Activated T-helper 2 cell treated with anti-CD3 and anti-CD28 coated beads, Interferon-gamma antibody, Interleukin-2, Interleukin-4, amounts not matched to agents 10 μg/mL and 5 μg/mL and 100 μg/mL, durations not matched to agents 14 hours and 24 hours and 36 hours (primary cell): ENCODE measurements at regions not wholly inside any gene's neighbourhood (a gene's known extent, or its start where the extent isn't known, plus 50 kb on each side); places are given as distances from the start of the nearest gene placed in this dataset.

Source experiments
- DNase-seq: peaks from one replicate; pipeline ENCODE4 v3.0.0; 2021; ENCODE audit warnings: low spot score
- H3K27ac Mint-ChIP-seq: one replicate; pipeline ENCODE4 v1.8.0; 2021; ENCODE audit warnings: mixed read lengths
- H3K27me3 Mint-ChIP-seq: one replicate; pipeline ENCODE4 v1.8.0; 2021; ENCODE audit warnings: low read depth, mixed read lengths
- H3K36me3 Mint-ChIP-seq: one replicate; pipeline ENCODE4 v1.8.0; 2021; ENCODE audit warnings: low read depth, mixed read lengths
- H3K4me1 Mint-ChIP-seq: one replicate; pipeline ENCODE4 v1.8.0; 2021; ENCODE audit warnings: low read depth, mixed read lengths
- H3K4me3 Mint-ChIP-seq: one replicate; pipeline ENCODE4 v1.8.0; 2021; ENCODE audit warnings: low read depth, mild to moderate bottlenecking, moderate library complexity, mixed read lengths
- H3K9me3 Mint-ChIP-seq: one replicate; pipeline ENCODE4 v1.8.0; 2021; ENCODE audit warnings: mixed read lengths
- intact Hi-C: fragments of 100-400 bp; cut with micrococcal nuclease; formaldehyde crosslinking; loops from one replicate; pipeline ENCODE4 v1.15.1; 2023

DNA sequence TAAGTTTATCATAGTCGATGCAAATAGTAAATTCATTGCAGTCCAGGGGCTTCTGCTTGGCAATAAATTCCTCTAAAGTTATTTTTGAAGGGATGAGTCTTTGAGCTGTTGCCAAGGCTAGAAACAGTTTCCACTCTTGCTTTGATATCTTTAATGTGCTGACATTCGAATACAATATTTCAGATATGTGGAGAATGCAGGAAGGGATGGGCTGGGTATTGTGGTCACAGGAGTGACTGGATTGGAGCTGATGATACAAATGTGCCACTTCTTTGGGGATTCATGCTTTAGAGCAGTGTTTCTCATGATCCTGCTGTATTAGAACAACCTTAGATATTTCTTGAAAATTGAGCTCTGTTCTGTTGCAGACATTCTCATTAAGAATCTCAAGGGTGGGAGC, 139.0 kb downstream of the PRDM13 start:
- DNase-seq = no peak
- Mint-ChIP-seq H3K4me1 (no peaks in the 10 kb centered on the region), H3K9me3 (no peaks in the 10 kb centered on the region), H3K27ac (no peak overlapping the region), H3K36me3 (no peaks in the 10 kb centered on the region), H3K4me3 (no peak overlapping the region), H3K27me3 (peaks cover 27% of the 10 kb centered on the region)
- intact Hi-C loops = loop anchor here (1.0 to 5.0 kb wide), 3 partner anchors 157 to 413 kb away; no protein-coding TSS in a partner anchor

DNA sequence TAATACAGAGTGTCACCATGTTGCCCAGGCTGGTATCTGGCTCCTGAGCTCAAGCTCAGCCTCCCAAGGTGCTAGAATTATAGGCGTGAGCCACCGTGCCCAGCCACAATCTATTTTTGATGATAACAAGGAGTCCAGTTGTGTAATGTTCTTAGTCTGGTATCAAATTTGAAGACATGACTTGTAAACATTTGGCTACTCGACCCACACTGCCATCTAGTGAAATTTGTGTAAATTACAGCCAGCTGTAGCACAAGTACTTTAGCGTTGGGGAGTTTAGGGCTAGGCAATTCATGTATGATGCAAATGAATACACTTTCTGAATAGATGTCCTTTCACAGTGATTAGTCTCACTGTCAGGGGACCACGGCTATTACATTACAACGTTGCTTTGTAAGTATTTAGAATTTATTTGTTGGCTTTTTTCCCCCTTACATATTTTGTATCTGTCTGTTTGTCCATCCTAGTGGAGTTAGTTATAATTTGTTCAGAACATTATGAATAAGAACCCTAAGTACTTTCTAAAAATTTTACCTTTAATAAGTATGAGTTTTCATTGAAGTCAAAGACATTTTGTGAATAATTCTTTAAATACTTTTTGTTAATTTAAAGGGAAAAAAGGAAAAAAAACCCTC, 139.7 kb downstream of the PRDM13 start:
- Mint-ChIP-seq H3K4me1 (no peaks in the 10 kb centered on the region), H3K9me3 (no peaks in the 10 kb centered on the region), H3K4me3 (no peak overlapping the region), H3K36me3 (no peaks in the 10 kb centered on the region), H3K27me3 (peaks cover 25% of the 10 kb centered on the region), H3K27ac (no peak overlapping the region)
- intact Hi-C loops = loop anchor here (1.0 to 5.0 kb wide), 3 partner anchors 158 to 414 kb away; no protein-coding TSS in a partner anchor
- peak; percentile 28 for DNase-seq

DNA sequence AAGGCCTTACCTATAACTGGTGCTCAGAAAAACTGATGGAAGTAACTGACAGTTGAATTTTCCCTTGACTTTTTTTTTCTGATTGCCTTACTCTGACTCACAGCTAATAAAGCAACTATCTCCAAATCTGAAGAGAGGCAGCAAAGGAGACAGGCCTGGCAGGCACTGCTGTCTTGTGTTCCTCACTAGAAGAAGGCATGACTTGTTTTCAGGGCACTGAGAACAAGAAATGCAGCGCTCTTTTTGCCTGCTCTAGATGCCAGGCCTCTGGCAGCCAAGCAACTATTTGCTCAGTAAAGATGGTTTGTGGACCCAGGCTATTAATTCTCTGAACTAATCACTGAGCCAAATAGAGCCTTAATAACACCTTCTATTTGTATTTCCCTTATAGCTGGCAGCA, 155.1 kb downstream of the PRDM13 start:
- Mint-ChIP-seq H3K27me3 (peaks cover 2% of the 10 kb centered on the region), H3K27ac (no peak overlapping the region), H3K4me3 (no peak overlapping the region), H3K36me3 (no peaks in the 10 kb centered on the region), H3K4me1 (no peaks in the 10 kb centered on the region), H3K9me3 (no peaks in the 10 kb centered on the region)
- no peak for DNase-seq
- intact Hi-C loops = no loop called here

DNA sequence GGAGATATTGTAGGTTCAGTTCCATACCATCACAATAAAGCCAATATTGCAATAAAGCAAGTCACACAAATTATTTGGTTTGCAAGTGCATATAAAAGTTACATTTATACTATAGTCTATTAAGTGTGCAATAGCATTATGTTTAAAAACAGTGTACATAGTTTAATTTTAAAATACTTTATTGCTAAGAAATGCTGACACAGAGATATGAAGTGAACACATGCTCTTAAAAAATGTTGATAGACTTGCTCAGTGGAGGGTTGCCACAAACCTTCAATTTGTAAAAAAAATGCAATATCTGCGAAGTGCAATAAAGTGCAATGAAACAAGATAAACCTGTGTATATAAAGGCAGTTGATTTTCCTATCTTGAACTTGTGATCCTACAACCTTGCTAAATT, 161.5 kb downstream of the PRDM13 start:
- Mint-ChIP-seq H3K9me3 (no peaks in the 10 kb centered on the region), H3K36me3 (no peaks in the 10 kb centered on the region), H3K27me3 (no peaks in the 10 kb centered on the region), H3K4me3 (no peak overlapping the region), H3K4me1 (no peaks in the 10 kb centered on the region), H3K27ac (no peak overlapping the region)
- intact Hi-C loops = no loop called here
- DNase-seq = no peak

DNA sequence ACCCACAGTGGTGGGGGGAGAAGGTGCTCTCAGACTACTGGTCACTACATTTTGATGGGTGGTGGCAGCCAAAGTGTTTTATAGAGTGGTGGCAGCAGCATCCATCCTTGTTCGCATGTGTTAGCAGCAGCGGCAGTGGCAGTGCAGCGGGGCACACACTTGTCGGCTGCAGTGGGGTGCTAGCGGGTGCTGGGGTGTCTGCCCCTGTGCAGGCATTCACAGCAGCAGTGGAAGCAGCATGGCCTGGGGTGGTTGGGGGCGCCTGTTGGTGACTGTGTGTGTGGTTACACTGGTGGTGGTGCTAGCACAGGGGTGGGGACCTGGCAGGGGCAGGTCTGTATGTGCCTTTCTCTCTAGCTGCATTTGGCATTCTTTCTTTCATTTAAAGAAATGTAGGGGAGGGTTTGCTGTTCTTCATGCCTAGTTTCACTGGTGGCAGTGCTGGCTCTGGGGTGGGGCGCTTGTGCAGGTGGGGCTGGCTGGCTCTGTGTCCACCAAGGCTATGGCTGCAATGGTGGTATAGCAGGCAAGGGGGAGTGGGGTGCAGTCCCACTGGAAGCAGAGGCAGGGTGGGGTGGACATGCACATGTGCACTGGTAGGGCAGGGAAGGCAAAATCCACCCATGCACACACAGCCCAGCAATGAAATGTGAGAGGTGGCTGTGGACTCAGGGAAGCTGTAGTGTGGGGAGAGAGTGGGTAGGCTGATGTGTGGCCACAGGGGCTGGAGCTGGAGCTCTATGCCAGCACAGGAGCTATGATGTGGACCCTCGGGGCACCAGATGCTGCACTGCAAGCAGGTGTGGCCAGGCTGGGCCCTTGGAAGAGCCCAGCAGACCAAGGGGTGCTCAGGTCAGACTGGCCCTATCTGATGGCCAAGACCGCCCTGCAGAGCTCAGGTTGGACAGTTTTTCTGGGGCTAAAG, 173.3 kb downstream of the PRDM13 start:
- no peaks in the 10 kb centered on the region for H3K4me1 Mint-ChIP-seq
- H3K9me3 Mint-ChIP-seq = no peaks in the 10 kb centered on the region
- H3K27me3 Mint-ChIP-seq = peaks cover 10% of the 10 kb centered on the region

DNA sequence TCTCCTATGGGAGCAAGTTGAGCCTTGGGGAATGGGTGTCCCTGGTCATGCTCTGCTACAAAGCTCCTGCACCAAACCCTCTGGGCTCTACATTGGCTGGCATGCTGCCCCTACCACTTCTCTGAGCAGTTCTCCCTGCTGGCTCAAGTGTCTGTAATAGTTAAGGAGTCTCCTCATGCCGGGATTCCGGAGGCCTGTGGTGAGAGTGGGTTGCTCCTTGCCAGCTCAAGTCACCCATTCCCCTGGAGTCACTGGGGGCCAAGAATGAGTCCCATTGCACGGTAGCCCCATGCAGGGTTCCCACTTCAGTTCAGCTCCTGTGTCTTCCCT, 173.9 kb downstream of the PRDM13 start:
- Mint-ChIP-seq H3K4me1 (no peaks in the 10 kb centered on the region), H3K27ac (no peak overlapping the region), H3K9me3 (no peaks in the 10 kb centered on the region), H3K4me3 (no peak overlapping the region), H3K36me3 (no peaks in the 10 kb centered on the region), H3K27me3 (peaks cover 6% of the 10 kb centered on the region)
- intact Hi-C loops = no loop called here
- DNase-seq = no peak

More for the DNA sequence above, 173.3 kb downstream of the PRDM13 start:
- no peak overlapping the region for H3K4me3 Mint-ChIP-seq
- H3K36me3 Mint-ChIP-seq = no peaks in the 10 kb centered on the region
- intact Hi-C loops = no loop called here
- no peak for DNase-seq
- no peak overlapping the region for H3K27ac Mint-ChIP-seq

DNA sequence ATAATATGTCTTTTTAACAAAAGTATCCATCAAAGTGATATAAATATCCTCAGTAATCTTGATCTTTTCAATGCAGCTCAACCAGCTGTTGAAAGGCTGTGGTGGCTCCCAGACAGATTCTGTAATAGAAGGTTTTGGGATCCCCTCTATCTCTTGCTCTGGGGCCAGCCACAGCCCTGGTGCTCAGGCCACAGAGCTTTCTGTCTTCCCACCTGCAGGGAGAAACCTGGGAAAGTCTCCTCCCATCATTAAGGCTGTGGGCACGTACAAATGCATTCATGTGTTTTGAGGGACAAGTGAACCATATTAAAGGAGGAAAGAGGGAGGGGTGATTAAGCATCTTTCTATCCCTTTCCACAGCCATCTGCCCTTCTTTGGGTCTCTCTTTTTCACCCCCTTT, 183.1 kb downstream of the PRDM13 start:
- no peaks in the 10 kb centered on the region for H3K4me1 Mint-ChIP-seq
- intact Hi-C loops = no loop called here
- no peaks in the 10 kb centered on the region for H3K9me3 Mint-ChIP-seq
- peaks cover 7% of the 10 kb centered on the region for H3K27me3 Mint-ChIP-seq
- H3K36me3 Mint-ChIP-seq = no peaks in the 10 kb centered on the region
- no peak overlapping the region for H3K27ac Mint-ChIP-seq
- H3K4me3 Mint-ChIP-seq = no peak overlapping the region
- no peak for DNase-seq

DNA sequence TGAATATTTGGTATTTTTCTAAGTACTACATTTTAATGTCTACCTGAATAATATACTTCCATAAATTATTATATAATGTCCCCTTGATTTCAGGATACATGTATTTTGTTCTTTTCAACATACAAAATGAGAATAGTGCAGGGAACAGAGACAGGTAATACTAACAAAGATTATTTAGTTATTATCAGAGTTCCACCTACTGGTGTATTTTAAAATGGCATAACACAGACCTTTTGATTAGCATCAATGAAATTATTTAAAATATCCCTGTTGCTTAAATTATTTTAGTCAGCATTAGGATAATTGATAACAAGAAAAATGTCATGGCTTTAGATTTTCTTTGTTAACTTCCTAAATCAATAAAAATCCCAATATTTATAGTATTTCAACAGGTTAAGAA, 184.0 kb downstream of the PRDM13 start:
- intact Hi-C loops = no loop called here
- H3K27ac Mint-ChIP-seq = no peak overlapping the region
- DNase-seq = no peak
- no peaks in the 10 kb centered on the region for H3K9me3 Mint-ChIP-seq
- H3K36me3 Mint-ChIP-seq = no peaks in the 10 kb centered on the region
- no peaks in the 10 kb centered on the region for H3K4me1 Mint-ChIP-seq
- peaks cover 7% of the 10 kb centered on the region for H3K27me3 Mint-ChIP-seq
- H3K4me3 Mint-ChIP-seq = no peak overlapping the region

DNA sequence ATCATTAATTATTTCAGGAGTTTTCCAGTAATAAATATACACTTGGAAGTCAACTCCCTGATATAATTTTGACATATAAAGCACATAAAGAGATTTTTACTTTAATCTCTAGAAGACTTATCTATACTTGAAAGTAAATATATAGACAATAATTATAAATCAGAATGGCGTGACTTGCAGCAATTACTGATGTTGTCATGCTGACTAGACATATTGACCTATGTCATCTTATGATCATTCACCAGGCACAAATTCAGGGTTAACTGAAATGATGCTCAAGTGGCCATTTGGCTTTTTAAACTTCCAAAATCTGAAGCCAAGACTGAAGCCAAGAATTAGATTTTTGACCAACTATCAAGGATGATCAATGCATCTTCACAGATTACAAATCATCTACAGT, 192.2 kb downstream of the MCHR2 start:
- no peaks in the 10 kb centered on the region for H3K4me1 Mint-ChIP-seq
- no peaks in the 10 kb centered on the region for H3K36me3 Mint-ChIP-seq

DNA sequence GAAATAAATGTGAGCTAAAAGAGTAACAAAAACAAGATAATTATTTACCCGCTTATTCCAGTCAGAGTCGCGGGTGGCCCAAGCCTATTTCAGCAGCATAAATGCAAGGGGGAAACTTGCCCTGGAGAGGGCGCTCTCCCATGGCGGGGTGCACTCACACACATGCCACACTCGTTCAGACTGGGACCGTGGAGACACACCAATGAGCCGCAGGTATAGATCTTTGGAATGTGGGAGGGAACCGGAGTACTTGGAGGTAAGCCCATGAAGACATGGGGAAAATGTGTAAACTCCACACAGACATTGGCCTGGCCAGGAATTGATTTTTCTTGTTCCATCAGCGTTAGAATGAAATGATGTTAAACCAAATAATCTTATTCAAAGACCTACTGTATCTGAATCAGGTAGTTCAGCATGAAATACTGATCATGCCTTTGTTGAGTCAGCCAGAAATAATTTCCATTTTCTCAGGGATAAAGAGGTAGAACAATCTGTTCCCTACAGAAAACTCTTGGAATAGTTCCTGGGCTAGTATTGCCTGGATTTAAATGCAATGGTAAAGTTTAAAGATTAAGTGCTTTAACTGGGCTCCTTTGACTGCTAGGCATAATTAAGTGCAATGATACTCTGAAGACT, 191.5 kb downstream of the MCHR2 start:
- Mint-ChIP-seq H3K4me1 (no peaks in the 10 kb centered on the region), H3K9me3 (no peaks in the 10 kb centered on the region), H3K27me3 (peaks cover 4% of the 10 kb centered on the region), H3K4me3 (no peak overlapping the region), H3K27ac (no peak overlapping the region), H3K36me3 (no peaks in the 10 kb centered on the region)
- no peak for DNase-seq
- intact Hi-C loops = no loop called here

More for the DNA sequence above, 192.2 kb downstream of the MCHR2 start:
- intact Hi-C loops = no loop called here
- Mint-ChIP-seq H3K9me3 (no peaks in the 10 kb centered on the region), H3K27me3 (peaks cover 4% of the 10 kb centered on the region), H3K27ac (no peak overlapping the region), H3K4me3 (no peak overlapping the region)
- no peak for DNase-seq

DNA sequence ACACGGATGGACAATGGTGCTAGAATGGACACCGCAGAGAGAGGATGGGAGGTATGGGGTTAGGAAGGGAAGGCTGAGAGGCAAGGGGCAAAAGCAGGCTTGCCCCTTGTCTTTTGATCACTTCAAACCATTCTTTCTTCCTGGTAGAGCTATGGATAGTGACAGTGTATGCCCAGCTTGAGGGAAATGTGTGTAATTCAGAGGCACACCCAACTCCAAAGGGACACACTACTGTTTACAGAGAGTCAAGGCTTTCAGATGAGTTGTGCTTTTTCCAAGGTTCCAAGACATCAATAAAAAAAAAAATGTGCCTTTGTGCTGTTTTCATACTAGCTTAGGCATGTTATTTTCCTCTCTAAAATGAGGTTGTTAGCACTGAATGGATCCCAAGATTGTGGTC, 185.0 kb downstream of the MCHR2 start:
- intact Hi-C loops = no loop called here
- Mint-ChIP-seq H3K27me3 (peaks cover 11% of the 10 kb centered on the region), H3K36me3 (no peaks in the 10 kb centered on the region), H3K4me3 (no peak overlapping the region), H3K9me3 (no peaks in the 10 kb centered on the region), H3K27ac (no peak overlapping the region), H3K4me1 (no peaks in the 10 kb centered on the region)
- DNase-seq = no peak

DNA sequence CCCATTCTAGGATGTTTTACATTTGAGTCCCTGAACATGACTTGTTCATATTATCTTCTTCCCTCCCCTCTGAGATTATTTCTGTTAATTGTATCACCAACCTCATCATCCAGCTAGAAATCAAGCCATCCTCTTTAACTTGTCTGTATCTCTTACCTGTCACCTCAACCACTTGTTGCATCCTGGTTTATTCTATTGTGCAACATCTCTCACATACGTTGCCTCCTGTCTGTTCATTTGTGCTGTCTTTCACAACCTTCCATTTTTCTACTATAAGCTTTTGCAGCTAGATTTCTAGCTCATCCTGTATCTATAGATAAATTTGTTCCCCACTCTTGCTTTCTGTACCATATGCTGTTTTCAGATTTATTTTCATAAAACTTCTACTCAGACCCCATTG, 183.7 kb downstream of the MCHR2 start:
- intact Hi-C loops = no loop called here
- Mint-ChIP-seq H3K4me3 (no peak overlapping the region), H3K4me1 (no peaks in the 10 kb centered on the region)

More for the DNA sequence above, 183.7 kb downstream of the MCHR2 start:
- no peak overlapping the region for H3K27ac Mint-ChIP-seq
- H3K27me3 Mint-ChIP-seq = peaks cover 8% of the 10 kb centered on the region
- no peak for DNase-seq
- H3K36me3 Mint-ChIP-seq = no peaks in the 10 kb centered on the region
- no peaks in the 10 kb centered on the region for H3K9me3 Mint-ChIP-seq
